TTC549 (cell line): ENCODE measurements at regions not wholly inside any gene's neighbourhood (a gene's known extent, or its start where the extent isn't known, plus 50 kb on each side); places are given as distances from the start of the nearest gene placed in this dataset.

ENCODE experiments used
- FAIRE-seq: peaks from 2 replicates; lab custom pipeline; 2012; peaks lifted over from hg19 to GRCh38; lab: Jason Lieb, UNC

DNA sequence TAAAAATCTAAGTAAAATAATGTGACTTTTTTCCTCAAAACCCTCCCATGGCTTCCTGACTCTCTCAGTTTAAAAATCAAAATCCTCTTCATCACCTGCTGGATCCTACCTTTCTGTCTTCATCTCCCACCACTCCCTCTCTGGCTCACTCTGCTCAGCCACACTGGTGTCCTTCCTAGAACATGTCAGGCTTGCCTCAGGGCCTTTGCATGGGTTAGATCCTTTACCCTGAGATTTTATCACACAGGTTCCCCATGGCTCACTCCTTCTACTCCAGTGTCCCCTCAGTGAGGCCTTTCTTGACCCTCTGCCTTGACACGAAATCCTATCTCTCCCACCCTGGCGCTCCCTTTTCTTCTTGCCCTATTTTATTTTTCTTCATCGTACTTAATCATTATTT, 141.8 kb downstream of the RPL22L1 start:
- FAIRE-seq = no peak

GRCh38 chr3:170727754-170728153, 141.9 kb upstream of the SLC7A14 start:
- no peak for FAIRE-seq

- no peak for FAIRE-seq
Observed at GRCh38 chr3:170726976-170727661, 141.2 kb upstream of the SLC7A14 start.

- FAIRE-seq = no peak
Observed at GRCh38 chr3:170725285-170725731, 139.4 kb upstream of the SLC7A14 start.

DNA sequence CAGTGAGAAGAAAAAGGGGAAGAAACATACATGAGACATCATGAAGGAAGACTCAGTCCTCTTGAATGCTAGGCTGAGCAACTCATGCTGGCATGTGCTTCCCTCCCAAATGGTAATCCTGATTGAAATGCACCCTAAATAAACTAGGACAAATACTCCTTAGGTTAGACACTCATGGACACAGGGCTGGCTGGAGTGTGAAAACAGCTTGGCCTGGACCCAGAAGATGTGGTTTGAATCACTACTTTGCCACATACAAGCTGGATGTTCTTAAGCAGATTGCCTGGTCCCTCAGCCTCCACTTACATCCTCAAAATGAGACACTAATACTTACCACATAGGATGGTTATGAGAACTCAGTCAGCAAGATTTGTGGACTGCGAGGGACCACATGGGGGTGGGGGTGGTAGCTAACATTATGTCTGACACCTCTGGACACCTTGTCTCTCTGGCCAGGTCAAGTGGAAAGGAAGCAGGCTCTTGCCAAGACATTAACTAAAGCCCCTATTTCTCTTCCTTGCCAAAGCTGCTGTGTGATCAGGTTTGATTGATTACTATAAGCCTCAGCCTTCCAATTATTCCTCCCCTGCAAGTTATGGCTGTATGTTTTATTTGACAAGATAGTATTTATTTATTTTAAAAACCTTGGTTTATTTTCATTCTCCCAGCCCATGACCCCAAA, 138.9 kb upstream of the SLC7A14 start:
- FAIRE-seq = no peak

- no peak for FAIRE-seq
Observed at GRCh38 chr3:170723241-170723640, 137.4 kb upstream of the SLC7A14 start.

DNA sequence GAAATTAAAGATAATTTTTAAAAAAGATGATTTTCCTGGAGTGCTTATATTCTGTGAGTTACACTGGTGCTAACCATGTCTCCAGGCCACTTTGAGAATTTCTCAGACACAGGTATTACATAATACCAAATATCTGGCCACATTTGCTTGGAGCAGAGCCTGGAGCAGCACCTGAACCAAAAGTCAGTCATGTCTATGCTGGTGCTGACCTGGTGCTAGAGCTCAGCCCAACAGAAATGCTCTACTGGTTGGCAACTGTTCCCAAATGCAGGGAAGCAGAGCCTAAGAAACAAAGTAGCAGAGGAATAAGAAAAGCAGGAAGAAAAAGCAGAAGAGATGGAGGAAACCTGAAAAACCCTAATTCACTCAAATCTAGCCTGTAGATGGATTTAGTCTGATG, 135.7 kb upstream of the SLC7A14 start:
- no peak for FAIRE-seq

DNA sequence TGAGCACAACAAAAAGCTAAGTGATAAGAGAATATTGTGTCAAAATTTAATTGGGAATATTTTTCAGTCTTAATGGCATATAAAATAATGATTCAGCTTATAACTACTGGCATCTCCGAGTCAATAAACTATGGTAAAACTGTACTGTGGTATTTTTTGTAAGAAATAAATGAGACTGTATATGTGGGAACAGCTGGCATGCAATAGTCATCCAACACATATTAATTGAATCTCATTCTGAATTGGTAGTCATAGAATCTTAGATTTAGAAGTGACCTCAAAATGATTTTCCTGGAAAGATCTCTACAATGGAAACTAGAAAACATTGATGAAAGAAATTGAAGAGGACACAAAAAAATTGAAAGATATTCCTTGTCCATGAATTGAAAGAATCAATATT, 133.4 kb upstream of the SLC7A14 start:
- FAIRE-seq = no peak

- no peak for FAIRE-seq
Observed at GRCh38 chr3:170718848-170719247, 133.0 kb upstream of the SLC7A14 start.

GRCh38 chr3:170717410-170718402, 131.8 kb upstream of the SLC7A14 start:
- FAIRE-seq = no peak

DNA sequence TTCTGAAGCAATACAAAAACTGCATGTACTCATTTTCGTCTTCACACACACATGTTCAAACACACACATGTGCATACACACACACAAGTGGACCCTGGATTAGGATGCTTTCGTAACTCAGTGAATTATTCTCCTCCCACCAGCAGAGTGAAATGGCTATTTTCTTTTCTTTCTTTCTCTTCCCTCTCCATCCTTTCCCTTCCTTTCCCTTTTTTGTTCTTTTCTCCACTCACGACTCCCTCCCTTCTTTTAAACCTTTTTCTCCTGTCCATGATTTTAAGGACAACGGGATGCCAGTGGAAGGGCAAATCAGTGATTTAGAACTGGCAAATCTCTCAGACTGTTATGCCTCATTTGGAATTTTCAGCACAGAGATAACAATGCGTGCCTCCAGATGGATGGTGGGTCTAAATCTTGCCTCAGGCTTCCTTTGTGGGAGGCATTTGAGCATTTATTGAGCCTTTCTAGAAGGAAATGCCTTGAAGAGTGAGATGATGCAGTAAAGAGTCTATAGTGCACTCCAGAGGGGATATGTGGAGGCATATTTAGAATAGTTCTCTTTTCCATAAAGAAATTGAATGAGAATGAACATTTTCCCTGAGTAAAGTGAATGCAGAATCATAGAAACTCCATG, 130.4 kb upstream of the SLC7A14 start:
- no peak for FAIRE-seq

DNA sequence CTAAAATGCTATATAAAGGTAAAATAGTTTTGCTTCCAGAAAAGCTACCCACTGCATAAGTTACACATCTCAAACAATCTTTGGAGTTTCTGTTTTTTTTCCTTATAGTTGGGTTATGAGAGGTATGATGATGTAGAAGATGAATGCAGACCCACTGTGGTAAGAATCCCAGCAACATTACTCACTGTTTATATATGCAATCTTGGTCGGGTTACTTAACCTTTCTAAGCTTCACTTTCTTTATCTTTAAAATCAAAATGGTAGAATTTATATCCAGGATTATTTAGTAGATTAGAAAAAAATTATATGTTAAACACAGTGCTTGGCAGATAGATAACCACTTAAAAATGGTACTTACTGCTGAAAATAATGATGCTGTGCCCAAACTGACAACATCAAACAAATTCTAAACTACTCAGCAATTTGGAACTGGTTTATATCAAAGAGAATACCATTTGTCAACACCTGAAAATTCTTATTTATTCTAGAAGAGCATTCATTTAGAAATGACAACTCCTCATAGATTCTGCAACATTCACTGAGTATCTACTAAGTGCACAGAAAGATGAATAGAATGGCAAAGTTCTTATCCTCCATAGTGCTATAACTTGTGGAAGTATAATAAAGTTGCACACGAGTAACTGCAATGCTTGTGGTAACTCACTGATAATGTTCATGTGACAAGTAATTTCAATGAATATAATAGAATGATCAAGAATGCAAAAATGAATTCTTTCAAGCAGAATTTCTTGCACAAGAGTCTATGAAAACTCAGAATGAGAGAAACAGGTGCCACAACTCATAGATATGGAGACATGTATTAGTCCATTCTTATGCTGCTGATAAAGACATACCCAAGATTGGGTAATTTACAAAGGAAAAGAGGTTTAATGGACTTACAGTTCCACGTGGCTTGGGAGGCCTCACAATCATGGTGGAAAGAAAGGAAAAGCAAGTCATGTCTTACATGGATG, 129.0 kb upstream of the SLC7A14 start:
- no peak for FAIRE-seq

DNA sequence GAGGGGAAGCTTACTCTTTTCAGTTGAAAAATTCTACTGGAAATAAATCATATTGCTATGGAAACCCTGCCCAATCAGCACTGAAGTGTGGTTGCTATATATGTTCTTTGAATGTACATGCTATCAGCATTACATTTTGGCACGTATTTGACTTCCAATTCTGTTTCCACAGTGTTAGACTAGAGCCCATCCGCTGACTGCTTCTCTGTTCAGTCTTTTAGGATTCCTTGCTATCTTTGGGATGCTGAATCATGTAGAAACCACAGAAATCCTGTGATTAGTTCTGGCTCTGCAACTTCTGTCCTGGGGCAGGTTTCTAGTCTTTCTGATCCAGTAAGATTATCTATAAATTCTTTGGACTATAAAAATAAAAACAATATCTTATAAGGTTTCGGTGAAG, 128.2 kb upstream of the SLC7A14 start:
- no peak for FAIRE-seq

DNA sequence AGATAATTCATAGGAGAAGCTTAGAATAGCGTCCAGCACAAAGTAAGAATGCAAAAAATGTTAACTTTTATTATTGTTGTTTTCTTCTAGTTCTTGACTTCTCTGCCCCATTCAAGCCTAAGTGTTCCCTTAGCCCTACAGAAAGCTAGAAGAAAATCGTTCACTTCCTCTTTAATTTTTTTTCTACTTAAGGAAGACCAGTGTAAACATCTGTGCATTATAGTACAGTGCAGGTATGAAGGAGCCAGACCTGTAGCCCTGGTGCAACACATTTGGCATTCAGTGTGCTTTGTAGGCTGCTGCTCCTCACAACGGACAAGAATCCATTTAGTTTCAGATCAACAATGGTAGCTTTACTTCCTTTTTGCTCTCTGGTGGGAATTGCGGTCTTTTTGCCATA, 127.8 kb upstream of the SLC7A14 start:
- FAIRE-seq = no peak

DNA sequence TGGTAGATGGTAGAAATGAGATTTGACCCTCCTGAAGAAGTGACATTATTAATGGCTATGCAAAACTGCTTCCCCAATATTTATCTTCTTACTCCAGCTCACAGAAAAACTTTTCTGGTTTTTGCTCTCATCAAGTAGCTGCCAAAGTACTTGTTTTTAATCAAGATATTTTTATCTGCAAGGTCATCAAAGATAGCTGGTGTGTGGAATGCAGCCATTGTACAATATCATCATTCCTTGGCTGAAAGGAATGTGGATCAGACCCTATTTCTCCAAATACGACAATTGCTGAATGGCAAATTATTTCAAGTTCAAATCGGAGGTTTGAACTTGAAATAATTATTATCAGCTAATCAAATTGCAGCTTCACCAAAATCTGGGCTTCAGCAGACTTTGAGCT, 126.9 kb upstream of the SLC7A14 start:
- no peak for FAIRE-seq

DNA sequence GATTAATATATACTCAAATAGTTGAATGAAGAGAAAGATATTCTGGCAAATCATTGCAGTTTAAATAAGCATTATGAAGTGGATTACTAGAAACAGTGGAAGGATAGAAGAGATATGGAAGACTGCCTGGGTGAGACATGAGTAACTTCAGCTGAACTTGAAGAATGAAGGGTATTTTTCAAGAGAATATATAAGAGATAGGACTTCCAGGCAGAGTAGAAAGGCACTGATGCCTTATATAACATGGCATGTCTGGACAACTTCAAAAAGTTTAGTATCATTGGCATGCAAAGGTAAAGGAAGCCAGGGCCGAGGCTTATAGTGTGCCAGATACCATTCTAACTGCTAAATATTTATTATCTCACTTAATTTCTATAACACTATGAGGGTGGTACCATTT, 126.5 kb upstream of the SLC7A14 start:
- FAIRE-seq = no peak

DNA sequence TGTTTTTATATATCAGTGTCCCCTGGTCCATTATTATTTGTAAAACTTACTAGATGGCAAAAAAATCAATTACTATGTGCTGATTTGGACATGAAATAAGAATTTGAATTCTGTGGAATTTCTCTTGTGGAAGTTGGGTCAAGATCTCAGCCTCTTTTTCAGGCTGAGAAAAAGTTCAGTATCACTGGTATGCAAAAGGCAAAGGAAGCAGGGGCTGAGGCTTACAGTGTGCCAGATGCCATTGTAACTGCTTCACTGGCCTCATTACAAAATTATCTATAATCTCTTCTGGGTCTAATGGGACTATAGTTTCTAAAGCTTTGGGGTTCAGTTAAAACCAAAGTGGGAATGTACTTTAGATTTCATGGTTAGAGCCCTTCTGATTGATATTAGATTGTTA, 125.9 kb upstream of the SLC7A14 start:
- no peak for FAIRE-seq

DNA sequence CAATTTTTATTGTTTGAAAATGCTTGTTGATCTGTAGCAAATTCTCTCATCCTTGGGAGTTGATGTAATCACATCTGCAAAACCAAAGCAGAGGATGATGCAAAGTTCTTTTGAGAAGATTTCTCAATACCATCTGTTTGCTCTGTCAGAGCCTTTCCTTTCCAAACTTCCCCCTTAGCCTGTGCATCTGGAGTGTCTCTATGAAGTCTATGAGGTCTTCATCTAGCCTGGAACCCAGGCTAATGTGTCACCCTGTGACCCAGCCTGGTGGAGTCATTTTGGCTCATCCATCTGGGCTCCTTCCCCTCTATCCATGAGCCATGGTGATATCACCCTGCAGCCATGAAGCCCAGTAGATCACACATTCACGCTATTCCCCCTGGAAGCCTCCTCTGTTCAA, 123.2 kb upstream of the SLC7A14 start:
- no peak for FAIRE-seq

GRCh38 chr3:170707899-170708298, 122.0 kb upstream of the SLC7A14 start:
- FAIRE-seq = no peak

GRCh38 chr3:170705131-170705530, 119.3 kb upstream of the SLC7A14 start:
- no peak for FAIRE-seq

DNA sequence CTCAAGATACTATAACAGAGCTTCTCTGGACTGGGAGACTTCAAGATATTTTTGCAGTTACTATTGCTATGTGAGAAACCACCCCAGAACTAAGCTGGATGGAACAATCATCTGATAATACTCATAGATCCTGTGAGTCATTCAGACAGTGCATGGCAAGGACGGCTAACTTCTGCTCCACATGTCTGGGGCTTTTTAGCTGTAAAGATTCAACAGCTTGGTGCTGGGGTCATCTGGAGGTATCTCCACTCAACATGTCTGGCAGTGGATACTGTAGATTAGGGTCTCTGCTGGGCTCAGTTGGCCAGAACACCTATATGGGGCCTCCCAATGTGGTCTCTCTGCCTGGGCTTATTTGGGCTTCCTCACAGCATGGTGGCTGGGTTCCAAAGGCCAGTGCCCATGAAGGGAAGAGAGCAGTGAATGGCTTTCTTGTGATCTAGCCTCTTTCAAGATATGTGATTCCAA, 117.3 kb upstream of the SLC7A14 start:
- FAIRE-seq = no peak
